ENCODE measurements at regions not wholly inside any gene's neighbourhood (a gene's known extent, or its start where the extent isn't known, plus 50 kb on each side); places are given as distances from the start of the nearest gene placed in this dataset.
A peak's percentile ranks its signal among the peaks of the same experiment; 100 is the strongest.

DNA sequence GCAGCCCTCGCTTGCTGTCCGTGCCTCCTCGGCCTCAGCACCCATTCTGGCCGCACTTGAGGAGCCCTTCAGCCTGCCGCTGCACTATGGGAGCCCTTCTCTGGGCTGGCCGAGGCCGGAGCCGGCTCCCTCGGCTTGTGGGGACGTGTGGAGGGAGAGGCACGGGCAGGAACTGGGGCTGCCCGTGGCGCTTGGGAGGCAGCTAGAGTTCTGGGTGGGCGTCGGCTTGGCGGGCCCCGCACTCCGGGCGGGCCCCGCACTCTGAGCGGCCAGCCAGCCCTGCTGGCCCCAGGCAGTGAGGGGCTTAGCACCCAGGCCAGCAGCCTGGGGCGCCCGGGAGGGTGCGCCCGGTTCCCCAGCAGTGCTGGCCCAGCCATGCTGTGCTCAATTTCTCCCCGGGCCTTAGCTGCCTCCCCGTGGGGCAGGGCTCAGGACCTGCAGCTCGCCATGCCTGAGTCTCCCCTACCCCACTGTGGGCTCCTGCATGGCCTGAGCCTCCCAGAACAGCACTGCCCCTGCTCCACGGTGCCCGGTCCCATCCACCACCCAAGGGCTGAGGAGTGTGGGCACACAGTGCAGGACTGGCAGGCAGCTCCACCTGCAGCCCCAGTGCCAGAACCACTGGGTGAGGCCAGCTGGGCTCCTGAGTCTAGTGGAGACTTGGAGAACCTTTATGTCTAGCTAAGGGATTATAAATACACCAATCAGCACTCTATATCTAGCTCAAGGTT, 240.0 kb upstream of the PRR20A start:
- Histone ChIP-seq H3K27ac (ENCODE audit: low read depth in 2 of 2, low read length in 2 of 2) (no peak overlapping the region), H3K27me3 (ENCODE audit: control insufficient read depth, insufficient read depth, low read length) (no peaks in the 10 kb centered on the region), H3K9me3 (ENCODE audit: control insufficient read depth in 2 of 3, insufficient read depth in 1 of 3, low read length in 3 of 3) (no peaks in the 10 kb centered on the region), H3K4me1 (ENCODE audit: control insufficient read depth in 2 of 3, insufficient read depth in 2 of 3, low read depth in 1 of 3, low read length in 3 of 3) (no peaks in the 10 kb centered on the region), H3K9ac (ENCODE audit: low read length in 3 of 3) (no peak overlapping the region), H3K36me3 (ENCODE audit: control insufficient read depth in 2 of 3, insufficient read depth in 3 of 3, low read length in 3 of 3) (no peaks in the 10 kb centered on the region), H3K4me3 (ENCODE audit: low read length in 3 of 3) (no peak overlapping the region)
- FAIRE-seq (no peak), DNase-seq (peak in 1 of 5 donors; percentile 54)
- intact Hi-C loops (cut with DNase I) = no loop called here
- TF ChIP-seq CTCF (IDR thresholded peaks at IDR 0.05; ENCODE audit: borderline replicate concordance, extremely low read depth, insufficient read depth) = no peak

DNA sequence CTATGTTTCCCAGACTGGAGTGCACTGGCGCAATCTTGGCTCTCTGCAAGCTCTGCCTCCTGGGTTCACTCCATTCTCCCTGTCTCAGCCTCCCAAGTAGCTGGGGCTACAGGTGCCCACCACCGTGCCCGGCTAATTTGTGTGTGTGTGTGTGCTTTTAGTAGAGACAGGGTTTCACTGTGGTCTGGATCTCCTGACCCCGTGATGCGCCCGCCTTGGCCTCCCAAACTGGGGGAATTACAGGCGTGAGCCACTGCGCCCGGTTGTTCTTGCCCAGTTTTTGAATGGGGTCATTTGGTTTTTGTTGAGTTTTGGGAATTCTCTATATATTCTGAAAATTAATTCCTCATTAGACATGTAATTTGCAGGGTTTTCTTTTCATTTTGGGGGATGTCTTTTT, 238.4 kb upstream of the PRR20A start:
- no peaks in the 10 kb centered on the region for H3K9me3 ChIP-seq (ENCODE audit: control insufficient read depth in 2 of 3, insufficient read depth in 1 of 3, low read length in 3 of 3)
- no peak overlapping the region for H3K9ac ChIP-seq (ENCODE audit: low read length in 3 of 3)
- no peaks in the 10 kb centered on the region for H3K36me3 ChIP-seq (ENCODE audit: control insufficient read depth in 2 of 3, insufficient read depth in 3 of 3, low read length in 3 of 3)
- H3K4me3 ChIP-seq (ENCODE audit: low read length in 3 of 3) = no peak overlapping the region
- H3K4me1 ChIP-seq (ENCODE audit: control insufficient read depth in 2 of 3, insufficient read depth in 2 of 3, low read depth in 1 of 3, low read length in 3 of 3) = no peaks in the 10 kb centered on the region
- FAIRE-seq (no peak), DNase-seq (peak in 1 of 5 donors; percentile 27)
- intact Hi-C loops (cut with DNase I) = no loop called here
- TF ChIP-seq CTCF (IDR thresholded peaks at IDR 0.05; ENCODE audit: borderline replicate concordance, extremely low read depth, insufficient read depth) = no peak
- H3K27me3 ChIP-seq (ENCODE audit: control insufficient read depth, insufficient read depth, low read length) = no peaks in the 10 kb centered on the region
- no peak overlapping the region for H3K27ac ChIP-seq (ENCODE audit: low read depth in 2 of 2, low read length in 2 of 2)

GRCh38 chr13:56903710-56904282, 236.9 kb upstream of the PRR20A start:
- intact Hi-C loops (cut with DNase I) = no loop called here
- no peak for DNase-seq
- Histone ChIP-seq H3K4me3 (ENCODE audit: low read length in 3 of 3) (no peak overlapping the region), H3K9me3 (ENCODE audit: control insufficient read depth in 2 of 3, insufficient read depth in 1 of 3, low read length in 3 of 3) (no peaks in the 10 kb centered on the region), H3K27me3 (ENCODE audit: control insufficient read depth, insufficient read depth, low read length) (no peaks in the 10 kb centered on the region), H3K4me1 (ENCODE audit: control insufficient read depth in 2 of 3, insufficient read depth in 2 of 3, low read depth in 1 of 3, low read length in 3 of 3) (no peaks in the 10 kb centered on the region), H3K36me3 (ENCODE audit: control insufficient read depth in 2 of 3, insufficient read depth in 3 of 3, low read length in 3 of 3) (no peaks in the 10 kb centered on the region), H3K9ac (ENCODE audit: low read length in 3 of 3) (no peak overlapping the region), H3K27ac (ENCODE audit: low read depth in 2 of 2, low read length in 2 of 2) (no peak overlapping the region)
- FAIRE-seq = no peak
- TF ChIP-seq CTCF (IDR thresholded peaks at IDR 0.05; ENCODE audit: borderline replicate concordance, extremely low read depth, insufficient read depth) = no peak

Data from kidney (tissue), 13 donors.